NCI-H2081 treated with DMSO at 0.1 percent for 48 hours (cell line): ENCODE measurements at regions not wholly inside any gene's neighbourhood (a gene's known extent, or its start where the extent isn't known, plus 50 kb on each side); places are given as distances from the start of the nearest gene placed in this dataset.

Experiments
- DNase-seq: peaks from one replicate; lab custom pipeline; 2025; lab: John Stamatoyannopoulos, UW

- DNase-seq: no peak
Measured at GRCh38 chr1:228922722-228923376, 187.6 kb downstream of the RHOU start.

- DNase-seq: no peak
Measured at GRCh38 chr1:228923973-228924686, 188.9 kb downstream of the RHOU start.

- DNase-seq: no peak
Measured at GRCh38 chr1:228925691-228926090, 190.4 kb downstream of the RHOU start.

- DNase-seq: no peak
Measured at GRCh38 chr1:228927421-228927820, 192.1 kb downstream of the RHOU start.

GRCh38 chr1:228927946-228928898 is 192.9 kb downstream of the RHOU start:
- DNase-seq: no peak

- no peak for DNase-seq
Measured at GRCh38 chr1:228929476-228930027, 194.3 kb downstream of the RHOU start.

- DNase-seq: no peak
Measured at GRCh38 chr1:228930479-228930957, 195.2 kb downstream of the RHOU start.

GRCh38 chr1:228933753-228934152 is 198.5 kb downstream of the RHOU start:
- DNase-seq: no peak

GRCh38 chr1:228935198-228935663 is 200.0 kb downstream of the RHOU start:
- no peak for DNase-seq

- no peak for DNase-seq
Measured at GRCh38 chr1:228935855-228936727, 200.8 kb downstream of the RHOU start.

- no peak for DNase-seq
Measured at GRCh38 chr1:228936881-228937280, 201.6 kb downstream of the RHOU start.

GRCh38 chr1:228937351-228937750 is 202.1 kb downstream of the RHOU start:
- DNase-seq: no peak

GRCh38 chr1:228937851-228938536 is 202.7 kb downstream of the RHOU start:
- DNase-seq: no peak

- no peak for DNase-seq
Measured at GRCh38 chr1:228938537-228938901, 203.2 kb downstream of the RHOU start.

- DNase-seq: no peak
Measured at GRCh38 chr1:228939001-228939691, 203.9 kb downstream of the RHOU start.

- DNase-seq: no peak
Measured at GRCh38 chr1:228939881-228940392, 204.7 kb downstream of the RHOU start.

- no peak for DNase-seq
Measured at GRCh38 chr1:228940526-228940925, 205.2 kb downstream of the RHOU start.

- no peak for DNase-seq
Measured at GRCh38 chr1:228940926-228941325, 205.6 kb downstream of the RHOU start.

- no peak for DNase-seq
Measured at GRCh38 chr1:228941666-228942065, 206.4 kb downstream of the RHOU start.

GRCh38 chr1:228943436-228943835 is 208.2 kb downstream of the RHOU start:
- no peak for DNase-seq
